ENCODE measurements at regions not wholly inside any gene's neighbourhood (a gene's known extent, or its start where the extent isn't known, plus 50 kb on each side); places are given as distances from the start of the nearest gene placed in this dataset.

GRCh38 chr3:72013084-72013483 lies 228.1 kb upstream of the PROK2 start:
- TF ChIP-seq CTCF (conservative IDR thresholded peaks at IDR 0.05) (no peak), EZH2 (IDR thresholded peaks at IDR 0.05; ENCODE audit: low read depth) (no peak)
